Spleen (tissue), 7 donors: ENCODE measurements at regions not wholly inside any gene's neighbourhood (a gene's known extent, or its start where the extent isn't known, plus 50 kb on each side); places are given as distances from the start of the nearest gene placed in this dataset.

ENCODE experiments used
- POLR2A ChIP-seq, 3 donors: fragments of 450-650 bp; IDR thresholded peaks; one replicate each; pipeline ENCODE4 v1.5.1; 2017; ENCODE audit warnings: antibody characterized with exemption in 3 of 3, mild to moderate bottlenecking in 1 of 3
- POLR2AphosphoS5 ChIP-seq, 3 donors: sonication (generic); formaldehyde crosslinking; IDR thresholded peaks; one replicate each; pipeline ENCODE4 v1.5.1; 2017; ENCODE audit warnings: antibody characterized with exemption in 3 of 3
- TF ChIP-seq, protein P1 (sequence below), 11 experiments: fragments of 200-600 bp in 7 of 11; fragments of 450-650 bp in 4 of 11; sonication (generic) in 4 of 11; IDR thresholded peaks in 8 of 11; conservative IDR thresholded peaks in 3 of 11; 1 replicate in 7 of 11; 2 replicates in 4 of 11; pipeline versions ENCODE4 v1.4.0 to v1.8.0; 2016 to 2021; ENCODE audit warnings: antibody characterized with exemption in 11 of 11, inconsistent platforms in 4 of 11, mild to moderate bottlenecking in 1 of 11
- donor health status: DM: no; HTN: no; CAD: no; lungs with moderate emphysema.
- donor health status: DM: no; HTN: no; CAD: no.
- donor health status: DM: no; HTN: no; CAD: no.

- no peak for TF ChIP-seq POLR2A (IDR thresholded peaks at IDR 0.05)
- TF ChIP-seq, protein P1, sequence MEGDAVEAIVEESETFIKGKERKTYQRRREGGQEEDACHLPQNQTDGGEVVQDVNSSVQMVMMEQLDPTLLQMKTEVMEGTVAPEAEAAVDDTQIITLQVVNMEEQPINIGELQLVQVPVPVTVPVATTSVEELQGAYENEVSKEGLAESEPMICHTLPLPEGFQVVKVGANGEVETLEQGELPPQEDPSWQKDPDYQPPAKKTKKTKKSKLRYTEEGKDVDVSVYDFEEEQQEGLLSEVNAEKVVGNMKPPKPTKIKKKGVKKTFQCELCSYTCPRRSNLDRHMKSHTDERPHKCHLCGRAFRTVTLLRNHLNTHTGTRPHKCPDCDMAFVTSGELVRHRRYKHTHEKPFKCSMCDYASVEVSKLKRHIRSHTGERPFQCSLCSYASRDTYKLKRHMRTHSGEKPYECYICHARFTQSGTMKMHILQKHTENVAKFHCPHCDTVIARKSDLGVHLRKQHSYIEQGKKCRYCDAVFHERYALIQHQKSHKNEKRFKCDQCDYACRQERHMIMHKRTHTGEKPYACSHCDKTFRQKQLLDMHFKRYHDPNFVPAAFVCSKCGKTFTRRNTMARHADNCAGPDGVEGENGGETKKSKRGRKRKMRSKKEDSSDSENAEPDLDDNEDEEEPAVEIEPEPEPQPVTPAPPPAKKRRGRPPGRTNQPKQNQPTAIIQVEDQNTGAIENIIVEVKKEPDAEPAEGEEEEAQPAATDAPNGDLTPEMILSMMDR (IDR thresholded peaks at IDR 0.05 in 8 of 11, conservative IDR thresholded peaks at IDR 0.05 in 3 of 11): no peak
- TF ChIP-seq POLR2AphosphoS5 (IDR thresholded peaks at IDR 0.05): no peak
These were observed 200.5 kb upstream of the KLF4 start for GRCh38 chr9:107690021-107690420.
